IPS-20b (cell line): ENCODE measurements at regions not wholly inside any gene's neighbourhood (a gene's known extent, or its start where the extent isn't known, plus 50 kb on each side); places are given as distances from the start of the nearest gene placed in this dataset.

Experiments
- H3K27ac ChIP-seq: one replicate; pipeline ENCODE4 v1.5.1; 2013; ENCODE audit warnings: low read length
- H3K27me3 ChIP-seq: 2 replicates; pipeline ENCODE4 v1.6.1; 2013; ENCODE audit warnings: mild to moderate bottlenecking, low read length, inconsistent platforms; ENCODE audit not compliant: insufficient read depth
- H3K36me3 ChIP-seq: 2 replicates; pipeline ENCODE4 v1.6.1; 2013; ENCODE audit warnings: low read depth, mild to moderate bottlenecking, inconsistent platforms, low read length, moderate library complexity; ENCODE audit not compliant: insufficient read depth
- H3K4me1 ChIP-seq: 2 replicates; pipeline ENCODE4 v1.6.1; 2013; ENCODE audit warnings: mild to moderate bottlenecking, control low read depth, inconsistent platforms, low read length, moderate library complexity; ENCODE audit not compliant: insufficient read depth
- H3K4me3 ChIP-seq: 2 replicates; pipeline ENCODE4 v1.5.1; 2013; ENCODE audit warnings: mild to moderate bottlenecking, low read length, inconsistent platforms
- H3K9ac ChIP-seq: 2 replicates; pipeline ENCODE4 v1.6.1; 2013; ENCODE audit warnings: low read depth, mild to moderate bottlenecking, inconsistent platforms, low read length, moderate library complexity
- H3K9me3 ChIP-seq: 2 replicates; pipeline ENCODE4 v1.6.1; 2013; ENCODE audit warnings: mild to moderate bottlenecking, low read depth, low read length, inconsistent platforms; ENCODE audit not compliant: insufficient read depth

GRCh38 chr20:24134284-24134683, 145.7 kb upstream of the GGTLC1 start:
- no peak overlapping the region for H3K27ac ChIP-seq
- H3K36me3 ChIP-seq = no peaks in the 10 kb centered on the region
- H3K4me1 ChIP-seq = peaks cover 22% of the 10 kb centered on the region
- no peaks in the 10 kb centered on the region for H3K9me3 ChIP-seq
- no peaks in the 10 kb centered on the region for H3K27me3 ChIP-seq
- H3K9ac ChIP-seq = no peak overlapping the region
- H3K4me3 ChIP-seq = no peak overlapping the region

GRCh38 chr20:24132246-24132645, 143.7 kb upstream of the GGTLC1 start:
- no peaks in the 10 kb centered on the region for H3K27me3 ChIP-seq
- no peaks in the 10 kb centered on the region for H3K9me3 ChIP-seq
- peaks cover 22% of the 10 kb centered on the region for H3K4me1 ChIP-seq
- H3K36me3 ChIP-seq = no peaks in the 10 kb centered on the region
- no peak overlapping the region for H3K9ac ChIP-seq
- no peak overlapping the region for H3K27ac ChIP-seq
- no peak overlapping the region for H3K4me3 ChIP-seq

GRCh38 chr20:24131684-24132083, 143.1 kb upstream of the GGTLC1 start:
- Histone ChIP-seq H3K27ac (no peak overlapping the region), H3K27me3 (no peaks in the 10 kb centered on the region), H3K9ac (no peak overlapping the region)

GRCh38 chr20:24131281-24131680, 142.7 kb upstream of the GGTLC1 start:
- Histone ChIP-seq H3K27me3 (no peaks in the 10 kb centered on the region), H3K9ac (no peak overlapping the region), H3K9me3 (no peaks in the 10 kb centered on the region), H3K4me3 (no peak overlapping the region), H3K27ac (no peak overlapping the region), H3K4me1 (peaks cover 22% of the 10 kb centered on the region), H3K36me3 (no peaks in the 10 kb centered on the region)

More at GRCh38 chr20:24131684-24132083, 143.1 kb upstream of the GGTLC1 start:
- peaks cover 22% of the 10 kb centered on the region for H3K4me1 ChIP-seq
- no peaks in the 10 kb centered on the region for H3K36me3 ChIP-seq
- no peaks in the 10 kb centered on the region for H3K9me3 ChIP-seq
- H3K4me3 ChIP-seq = no peak overlapping the region

GRCh38 chr20:24129641-24130040, 141.1 kb upstream of the GGTLC1 start:
- H3K9ac ChIP-seq = no peak overlapping the region
- no peaks in the 10 kb centered on the region for H3K27me3 ChIP-seq
- H3K9me3 ChIP-seq = no peaks in the 10 kb centered on the region
- H3K36me3 ChIP-seq = no peaks in the 10 kb centered on the region
- peak overlapping the region; percentile 41; the same call in 1 of the 2 replicates for H3K4me3 ChIP-seq
- H3K27ac ChIP-seq = no peak overlapping the region
- H3K4me1 ChIP-seq = peaks cover 22% of the 10 kb centered on the region

GRCh38 chr20:24124951-24125650, 136.5 kb upstream of the GGTLC1 start:
- no peaks in the 10 kb centered on the region for H3K27me3 ChIP-seq
- no peaks in the 10 kb centered on the region for H3K36me3 ChIP-seq
- no peak overlapping the region for H3K4me3 ChIP-seq
- peaks cover 3% of the 10 kb centered on the region; the same call in 1 of the 2 replicates for H3K4me1 ChIP-seq
- no peak overlapping the region for H3K9ac ChIP-seq
- no peak overlapping the region for H3K27ac ChIP-seq
- no peaks in the 10 kb centered on the region for H3K9me3 ChIP-seq

- Histone ChIP-seq H3K27ac (no peak overlapping the region), H3K9me3 (no peaks in the 10 kb centered on the region), H3K36me3 (no peaks in the 10 kb centered on the region)
Observed at GRCh38 chr20:24124003-24124402, 135.4 kb upstream of the GGTLC1 start.

GRCh38 chr20:24118441-24119175, 130.0 kb upstream of the GGTLC1 start:
- Histone ChIP-seq H3K4me1 (no peaks in the 10 kb centered on the region), H3K4me3 (no peak overlapping the region), H3K9me3 (no peaks in the 10 kb centered on the region), H3K27ac (no peak overlapping the region), H3K9ac (no peak overlapping the region), H3K27me3 (no peaks in the 10 kb centered on the region), H3K36me3 (no peaks in the 10 kb centered on the region)

More at GRCh38 chr20:24124003-24124402, 135.4 kb upstream of the GGTLC1 start:
- H3K27me3 ChIP-seq = no peaks in the 10 kb centered on the region
- H3K4me1 ChIP-seq = no peaks in the 10 kb centered on the region
- no peak overlapping the region for H3K9ac ChIP-seq
- no peak overlapping the region for H3K4me3 ChIP-seq

- Histone ChIP-seq H3K27me3 (no peaks in the 10 kb centered on the region), H3K4me3 (no peak overlapping the region), H3K36me3 (no peaks in the 10 kb centered on the region), H3K4me1 (no peaks in the 10 kb centered on the region), H3K9me3 (no peaks in the 10 kb centered on the region), H3K27ac (no peak overlapping the region), H3K9ac (no peak overlapping the region)
Observed at GRCh38 chr20:24118034-24118433, 129.5 kb upstream of the GGTLC1 start.

- Histone ChIP-seq H3K9me3 (no peaks in the 10 kb centered on the region), H3K27ac (no peak overlapping the region), H3K27me3 (no peaks in the 10 kb centered on the region), H3K9ac (no peak overlapping the region), H3K4me3 (no peak overlapping the region), H3K36me3 (no peaks in the 10 kb centered on the region), H3K4me1 (no peaks in the 10 kb centered on the region)
Observed at GRCh38 chr20:24117383-24117782, 128.8 kb upstream of the GGTLC1 start.

GRCh38 chr20:24116611-24117010, 128.0 kb upstream of the GGTLC1 start:
- no peaks in the 10 kb centered on the region for H3K4me1 ChIP-seq
- H3K9me3 ChIP-seq = no peaks in the 10 kb centered on the region
- no peak overlapping the region for H3K27ac ChIP-seq
- no peak overlapping the region for H3K9ac ChIP-seq
- no peaks in the 10 kb centered on the region for H3K36me3 ChIP-seq
- no peaks in the 10 kb centered on the region for H3K27me3 ChIP-seq
- H3K4me3 ChIP-seq = no peak overlapping the region

GRCh38 chr20:24112360-24112759, 123.8 kb upstream of the GGTLC1 start:
- Histone ChIP-seq H3K27me3 (no peaks in the 10 kb centered on the region), H3K4me1 (no peaks in the 10 kb centered on the region), H3K9me3 (no peaks in the 10 kb centered on the region), H3K36me3 (no peaks in the 10 kb centered on the region), H3K27ac (no peak overlapping the region), H3K9ac (no peak overlapping the region), H3K4me3 (no peak overlapping the region)
